Loucy (cell line): ENCODE measurements at regions not wholly inside any gene's neighbourhood (a gene's known extent, or its start where the extent isn't known, plus 50 kb on each side); places are given as distances from the start of the nearest gene placed in this dataset.

Experiments used
- CTCF ChIP-seq: fragments of 200-600 bp; sonication (generic); conservative IDR thresholded peaks from 2 replicates; pipeline ENCODE4 v1.5.1; 2014; ENCODE audit warnings: mild to moderate bottlenecking, antibody characterized with exemption, low read length
- EZH2phosphoT487 ChIP-seq: fragments of 200-600 bp; IDR thresholded peaks from 2 replicates; pipeline ENCODE4 v1.6.1; 2018; ENCODE audit warnings: antibody characterized with exemption, mild to moderate bottlenecking, moderate library complexity, borderline replicate concordance

GRCh38 chr6:114650891-114651290 is 308.1 kb upstream of the HS3ST5 start:
- no peak for TF ChIP-seq CTCF
- no peak for TF ChIP-seq EZH2phosphoT487
